Calu3 (cell line): ENCODE measurements at regions not wholly inside any gene's neighbourhood (a gene's known extent, or its start where the extent isn't known, plus 50 kb on each side); places are given as distances from the start of the nearest gene placed in this dataset.

Experiments
- BruUV-seq: library from RNA; stranded (reverse); fragments of 400-500 nt; replicated peaks from 2 replicates; lab custom pipeline; 2021; lab: Mats Ljungman, UMichigan
- CTCF ChIA-PET: fragments of 300-600 bp; sonication (Branson Sonifier 250); formaldehyde crosslinking; loops from one replicate; lab custom pipeline; 2022; ENCODE audit warnings: antibody characterized with exemption; lab: Charles Lee
- DNase-seq: peaks from one replicate; pipeline ENCODE4 v3.0.0; 2022
- H3K27ac Mint-ChIP-seq: one replicate; pipeline ENCODE4 v1.8.0; 2022; ENCODE audit warnings: mixed read lengths; ENCODE audit not compliant: unreplicated experiment
- H3K27me3 Mint-ChIP-seq: one replicate; pipeline ENCODE4 v1.8.0; 2022; ENCODE audit warnings: mixed read lengths; ENCODE audit not compliant: unreplicated experiment
- H3K36me3 Mint-ChIP-seq: one replicate; pipeline ENCODE4 v1.8.0; 2022; ENCODE audit warnings: mild to moderate bottlenecking, moderate library complexity, mixed read lengths; ENCODE audit not compliant: insufficient read depth, unreplicated experiment
- H3K4me1 Mint-ChIP-seq: one replicate; pipeline ENCODE4 v1.8.0; 2022; ENCODE audit warnings: mild to moderate bottlenecking, low read depth, mixed read lengths; ENCODE audit not compliant: unreplicated experiment
- H3K4me3 Mint-ChIP-seq: one replicate; pipeline ENCODE4 v1.8.0; 2022; ENCODE audit warnings: mild to moderate bottlenecking, low read depth, moderate library complexity, mixed read lengths; ENCODE audit not compliant: unreplicated experiment
- H3K9me3 Mint-ChIP-seq: one replicate; pipeline ENCODE4 v1.8.0; 2022; ENCODE audit warnings: low read depth, mixed read lengths; ENCODE audit not compliant: unreplicated experiment
- intact Hi-C: fragments of 100-400 bp; cut with micrococcal nuclease; formaldehyde crosslinking; loops from one replicate; pipeline ENCODE4 v1.10.0; 2022; ENCODE audit not compliant: unreplicated experiment
- TF ChIP-seq, protein P1 (sequence below): fragments of 200-600 bp; IDR thresholded peaks from one replicate; pipeline ENCODE4 v1.8.0; 2022; ENCODE audit warnings: antibody characterized with exemption; ENCODE audit not compliant: unreplicated experiment

- TF ChIP-seq, protein P1, sequence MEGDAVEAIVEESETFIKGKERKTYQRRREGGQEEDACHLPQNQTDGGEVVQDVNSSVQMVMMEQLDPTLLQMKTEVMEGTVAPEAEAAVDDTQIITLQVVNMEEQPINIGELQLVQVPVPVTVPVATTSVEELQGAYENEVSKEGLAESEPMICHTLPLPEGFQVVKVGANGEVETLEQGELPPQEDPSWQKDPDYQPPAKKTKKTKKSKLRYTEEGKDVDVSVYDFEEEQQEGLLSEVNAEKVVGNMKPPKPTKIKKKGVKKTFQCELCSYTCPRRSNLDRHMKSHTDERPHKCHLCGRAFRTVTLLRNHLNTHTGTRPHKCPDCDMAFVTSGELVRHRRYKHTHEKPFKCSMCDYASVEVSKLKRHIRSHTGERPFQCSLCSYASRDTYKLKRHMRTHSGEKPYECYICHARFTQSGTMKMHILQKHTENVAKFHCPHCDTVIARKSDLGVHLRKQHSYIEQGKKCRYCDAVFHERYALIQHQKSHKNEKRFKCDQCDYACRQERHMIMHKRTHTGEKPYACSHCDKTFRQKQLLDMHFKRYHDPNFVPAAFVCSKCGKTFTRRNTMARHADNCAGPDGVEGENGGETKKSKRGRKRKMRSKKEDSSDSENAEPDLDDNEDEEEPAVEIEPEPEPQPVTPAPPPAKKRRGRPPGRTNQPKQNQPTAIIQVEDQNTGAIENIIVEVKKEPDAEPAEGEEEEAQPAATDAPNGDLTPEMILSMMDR: no peak
- Mint-ChIP-seq H3K27ac (peak overlapping the region; percentile 87), H3K4me3 (no peak overlapping the region), H3K9me3 (no peaks in the 10 kb centered on the region), H3K27me3 (no peaks in the 10 kb centered on the region), H3K4me1 (peaks cover 11% of the 10 kb centered on the region), H3K36me3 (no peaks in the 10 kb centered on the region)
- CTCF ChIA-PET: interaction anchor here (0.5 kb wide), 1 partner anchor 339 kb away, joined by 3 read pairs; no protein-coding TSS in a partner anchor
- no TSS peak for BruUV-seq
- intact Hi-C loops: no loop called here
- peak; percentile 26 for DNase-seq
These were observed 105.3 kb upstream of the FOXG1 start for GRCh38 chr14:28661171-28661772.

- no peak overlapping the region for H3K27ac Mint-ChIP-seq
- no peak for DNase-seq
- no TSS peak for BruUV-seq
- H3K36me3 Mint-ChIP-seq: no peaks in the 10 kb centered on the region
- H3K4me1 Mint-ChIP-seq: peaks cover 18% of the 10 kb centered on the region
- intact Hi-C loops: no loop called here
- CTCF ChIA-PET: no interaction called here
- H3K27me3 Mint-ChIP-seq: no peaks in the 10 kb centered on the region
- H3K9me3 Mint-ChIP-seq: no peaks in the 10 kb centered on the region
- TF ChIP-seq, protein P1: no peak
- H3K4me3 Mint-ChIP-seq: no peak overlapping the region
These were observed 99.6 kb upstream of the FOXG1 start for GRCh38 chr14:28666961-28667360.

DNA sequence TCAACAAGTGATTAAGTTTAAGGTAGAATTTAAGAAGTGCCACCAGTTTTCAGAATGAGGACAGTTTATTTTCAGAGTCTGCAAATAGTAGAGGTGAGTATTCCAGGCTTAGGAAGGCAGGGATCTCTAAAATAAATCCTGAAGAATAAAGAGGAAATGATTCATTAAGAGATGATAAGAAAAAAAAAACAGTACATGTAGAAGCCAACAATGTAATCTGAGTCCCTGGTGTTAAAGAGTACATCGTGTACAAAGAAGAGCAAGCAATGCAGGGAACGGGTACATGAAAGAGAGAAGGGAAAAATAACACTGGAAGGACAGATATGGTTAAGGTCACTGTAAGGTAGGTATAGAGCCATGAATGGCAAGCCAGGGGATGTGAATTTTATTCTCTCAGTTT is 95.2 kb upstream of the FOXG1 start:
- BruUV-seq: no TSS peak
- peak overlapping the region; percentile 15 for H3K4me3 Mint-ChIP-seq

GRCh38 chr14:28673056-28673455 is 93.5 kb upstream of the FOXG1 start:
- Mint-ChIP-seq H3K27me3 (no peaks in the 10 kb centered on the region), H3K4me1 (peaks cover 44% of the 10 kb centered on the region), H3K4me3 (no peak overlapping the region), H3K9me3 (no peaks in the 10 kb centered on the region), H3K36me3 (peaks cover 5% of the 10 kb centered on the region), H3K27ac (no peak overlapping the region)
- no peak for DNase-seq
- TF ChIP-seq, protein P1: no peak
- intact Hi-C loops: no loop called here
- CTCF ChIA-PET: no interaction called here
- no TSS peak for BruUV-seq

More for the DNA sequence above, 95.2 kb upstream of the FOXG1 start:
- TF ChIP-seq, protein P1: no peak
- Mint-ChIP-seq H3K4me1 (peaks cover 30% of the 10 kb centered on the region), H3K36me3 (peaks cover 3% of the 10 kb centered on the region), H3K9me3 (no peaks in the 10 kb centered on the region), H3K27me3 (no peaks in the 10 kb centered on the region), H3K27ac (peak overlapping the region; percentile 20)
- CTCF ChIA-PET: interaction anchor here (0.7 kb wide), 1 partner anchor 1549 kb away, joined by 3 read pairs; no protein-coding TSS in a partner anchor
- no peak for DNase-seq
- intact Hi-C loops: no loop called here
